T-helper 17 cell (primary cell): ENCODE measurements at regions not wholly inside any gene's neighbourhood (a gene's known extent, or its start where the extent isn't known, plus 50 kb on each side); places are given as distances from the start of the nearest gene placed in this dataset.
"Not testable (repeated sequence)": the region's sequence is repeated elsewhere in the genome, so short reads cannot be mapped to it uniquely, and the experiment has no call there.

Experiments used
- ATAC-seq: fragments of 150-1000 bp; cut with Tn5 transposase; 2 replicates; pipeline ENCODE4 v1.10.0; 2021; ENCODE audit warnings: mild to moderate bottlenecking, moderate library complexity
- DNase-seq, 3 donors: peaks; one replicate each; pipeline versions ENCODE4 v3.0.0 to v3.0.0-alpha.2; 2020 to 2021
- H3K9me3 ChIP-seq: one replicate; pipeline ENCODE4 v1.7.0; 2013; ENCODE audit warnings: low read length, mild to moderate bottlenecking; ENCODE audit not compliant: control insufficient read depth, poor library complexity, severe bottlenecking
- H3K27ac Mint-ChIP-seq: one replicate; pipeline ENCODE4 v1.8.0; 2022; ENCODE audit warnings: mild to moderate bottlenecking, moderate library complexity, mixed read lengths
- H3K27me3 Mint-ChIP-seq: one replicate; pipeline ENCODE4 v1.8.0; 2022; ENCODE audit warnings: mixed read lengths
- H3K36me3 Mint-ChIP-seq: one replicate; pipeline ENCODE4 v1.8.0; 2022; ENCODE audit warnings: low read depth, mixed read lengths
- H3K4me1 Mint-ChIP-seq: one replicate; pipeline ENCODE4 v1.8.0; 2022; ENCODE audit warnings: mild to moderate bottlenecking, mixed read lengths
- H3K4me3 Mint-ChIP-seq: one replicate; pipeline ENCODE4 v1.8.0; 2022; ENCODE audit warnings: mild to moderate bottlenecking, moderate library complexity, mixed read lengths

DNA sequence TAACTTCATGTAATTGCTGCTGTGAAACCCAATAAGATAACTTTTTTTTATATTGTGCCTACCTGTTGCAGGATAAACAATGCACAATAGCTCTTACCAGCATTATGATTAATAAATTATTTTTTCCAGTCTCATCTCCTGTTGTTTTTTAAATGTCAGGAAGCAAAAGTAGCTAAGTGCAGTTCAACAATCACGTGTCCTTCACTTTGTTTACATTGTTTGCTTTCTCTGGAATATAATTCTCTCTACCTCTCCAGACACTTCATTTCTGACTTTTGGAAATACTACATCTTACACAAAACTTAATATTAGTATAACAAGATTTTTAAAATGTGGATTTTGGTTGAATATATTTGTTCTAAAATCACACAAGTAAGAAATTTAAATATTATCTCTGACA, 1359.4 kb downstream of the SLITRK1 start:
- no peak for ATAC-seq
- H3K27me3 Mint-ChIP-seq: no peaks in the 10 kb centered on the region

GRCh38 chr13:82506805-82507414, 1375.4 kb downstream of the SLITRK1 start:
- Mint-ChIP-seq H3K4me1 (no peaks in the 10 kb centered on the region), H3K36me3 (no peaks in the 10 kb centered on the region), H3K27me3 (no peaks in the 10 kb centered on the region), H3K4me3 (no peak overlapping the region), H3K27ac (no peak overlapping the region)
- H3K9me3 ChIP-seq: no peaks in the 10 kb centered on the region
- ATAC-seq: no peak
- DNase-seq: no peak

More for the DNA sequence above, 1359.4 kb downstream of the SLITRK1 start:
- no peaks in the 10 kb centered on the region for H3K4me1 Mint-ChIP-seq
- H3K36me3 Mint-ChIP-seq: no peaks in the 10 kb centered on the region
- DNase-seq: no peak
- no peaks in the 10 kb centered on the region for H3K9me3 ChIP-seq
- no peak overlapping the region for H3K27ac Mint-ChIP-seq
- H3K4me3 Mint-ChIP-seq: no peak overlapping the region

DNA sequence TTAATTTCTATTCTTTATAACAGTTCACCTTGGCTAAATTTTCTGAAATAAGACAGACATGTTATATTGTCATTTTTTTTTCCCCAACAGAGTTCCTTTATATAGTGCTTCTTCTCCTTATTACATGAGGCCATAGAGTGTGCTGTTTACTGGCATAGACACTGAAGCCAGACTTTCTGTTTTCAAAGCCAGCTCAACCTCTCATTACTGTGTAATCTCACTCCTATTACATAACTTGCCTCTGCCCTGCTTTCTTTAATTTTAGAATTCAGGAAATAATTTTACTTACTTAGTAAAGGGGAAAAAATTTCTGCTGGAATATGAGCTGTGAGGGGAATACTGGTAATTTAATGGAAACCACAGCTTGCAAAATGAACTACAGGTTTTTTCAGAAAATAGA, 1380.4 kb downstream of the SLITRK1 start:
- Mint-ChIP-seq H3K4me3 (no peak overlapping the region), H3K27me3 (no peaks in the 10 kb centered on the region), H3K4me1 (no peaks in the 10 kb centered on the region), H3K27ac (no peak overlapping the region), H3K36me3 (no peaks in the 10 kb centered on the region)
- H3K9me3 ChIP-seq: no peaks in the 10 kb centered on the region
- DNase-seq (no peak), ATAC-seq (no peak)

- DNase-seq: no peak
- H3K27me3 Mint-ChIP-seq: no peaks in the 10 kb centered on the region
- ATAC-seq: no peak
- peaks cover 2% of the 10 kb centered on the region for H3K9me3 ChIP-seq
- H3K36me3 Mint-ChIP-seq: no peaks in the 10 kb centered on the region
- H3K4me1 Mint-ChIP-seq: no peaks in the 10 kb centered on the region
- H3K4me3 Mint-ChIP-seq: no peak overlapping the region
- no peak overlapping the region for H3K27ac Mint-ChIP-seq
Observed at GRCh38 chr13:82480415-82480814, 1401.9 kb downstream of the SLITRK1 start.

GRCh38 chr13:82477436-82477835, 1404.8 kb downstream of the SLITRK1 start:
- no peak for ATAC-seq
- H3K27ac Mint-ChIP-seq: no peak overlapping the region
- H3K4me1 Mint-ChIP-seq: no peaks in the 10 kb centered on the region

DNA sequence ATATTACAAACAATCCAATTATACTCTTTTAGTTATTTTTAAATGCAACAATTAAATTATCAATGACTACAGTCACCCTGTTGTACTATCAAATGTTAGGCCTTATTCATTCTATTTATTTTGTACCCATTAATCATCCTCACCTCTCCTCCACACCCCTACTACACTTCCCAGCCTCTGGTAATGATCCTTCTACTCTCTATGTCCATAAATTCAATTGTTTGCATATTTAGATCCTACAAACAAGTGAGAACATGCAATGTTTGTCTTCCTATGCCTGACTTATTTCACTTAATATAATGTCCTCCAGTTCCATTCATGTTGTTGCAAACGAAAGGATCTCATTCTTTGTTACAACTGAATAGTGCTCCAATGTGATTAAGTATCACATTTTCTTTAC, 1414.6 kb downstream of the SLITRK1 start:
- ATAC-seq: no peak
- no peak for DNase-seq
- no peaks in the 10 kb centered on the region for H3K36me3 Mint-ChIP-seq
- H3K9me3 ChIP-seq: no peaks in the 10 kb centered on the region
- H3K4me1 Mint-ChIP-seq: no peaks in the 10 kb centered on the region
- H3K27ac Mint-ChIP-seq: no peak overlapping the region
- no peaks in the 10 kb centered on the region for H3K27me3 Mint-ChIP-seq
- no peak overlapping the region for H3K4me3 Mint-ChIP-seq

More at GRCh38 chr13:82477436-82477835, 1404.8 kb downstream of the SLITRK1 start:
- no peaks in the 10 kb centered on the region for H3K27me3 Mint-ChIP-seq
- H3K9me3 ChIP-seq: no peaks in the 10 kb centered on the region
- no peak for DNase-seq
- H3K4me3 Mint-ChIP-seq: no peak overlapping the region
- no peaks in the 10 kb centered on the region for H3K36me3 Mint-ChIP-seq

GRCh38 chr13:82459575-82459974, 1422.7 kb downstream of the SLITRK1 start:
- not testable (repeated sequence) for H3K27ac Mint-ChIP-seq, H3K4me1 Mint-ChIP-seq, H3K36me3 Mint-ChIP-seq, H3K4me3 Mint-ChIP-seq, H3K9me3 ChIP-seq, ATAC-seq, H3K27me3 Mint-ChIP-seq, DNase-seq

DNA sequence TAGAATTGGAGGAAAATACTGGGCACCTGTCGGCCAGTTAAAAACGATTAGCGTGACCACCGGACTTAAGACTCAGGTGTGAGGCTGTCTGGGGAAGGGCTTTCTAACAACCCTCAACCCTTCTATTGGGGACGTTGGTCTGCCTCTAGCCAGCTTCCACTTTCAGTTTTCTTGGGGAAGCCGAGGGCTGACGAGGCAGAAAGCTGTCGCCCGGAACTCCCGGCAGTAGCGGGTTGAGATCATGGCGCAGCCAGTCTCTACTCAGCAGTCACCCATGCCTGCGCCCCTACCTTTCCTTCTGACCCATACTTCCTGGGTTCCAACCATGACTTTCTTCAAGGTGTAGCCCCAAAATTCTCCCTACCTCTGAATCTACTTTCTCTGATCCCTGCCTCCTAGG, 1424.1 kb downstream of the SLITRK1 start:
- no peaks in the 10 kb centered on the region for H3K27me3 Mint-ChIP-seq
- H3K4me3 Mint-ChIP-seq: no peak overlapping the region
- H3K36me3 Mint-ChIP-seq: no peaks in the 10 kb centered on the region
- DNase-seq (no peak), ATAC-seq (no peak)
- no peaks in the 10 kb centered on the region for H3K9me3 ChIP-seq
- no peak overlapping the region for H3K27ac Mint-ChIP-seq
- no peaks in the 10 kb centered on the region for H3K4me1 Mint-ChIP-seq

- not testable (repeated sequence) for ATAC-seq, H3K36me3 Mint-ChIP-seq, H3K27ac Mint-ChIP-seq, DNase-seq, H3K4me3 Mint-ChIP-seq, H3K4me1 Mint-ChIP-seq, H3K27me3 Mint-ChIP-seq, H3K9me3 ChIP-seq
Observed at GRCh38 chr13:82457548-82457947, 1424.7 kb downstream of the SLITRK1 start.

DNA sequence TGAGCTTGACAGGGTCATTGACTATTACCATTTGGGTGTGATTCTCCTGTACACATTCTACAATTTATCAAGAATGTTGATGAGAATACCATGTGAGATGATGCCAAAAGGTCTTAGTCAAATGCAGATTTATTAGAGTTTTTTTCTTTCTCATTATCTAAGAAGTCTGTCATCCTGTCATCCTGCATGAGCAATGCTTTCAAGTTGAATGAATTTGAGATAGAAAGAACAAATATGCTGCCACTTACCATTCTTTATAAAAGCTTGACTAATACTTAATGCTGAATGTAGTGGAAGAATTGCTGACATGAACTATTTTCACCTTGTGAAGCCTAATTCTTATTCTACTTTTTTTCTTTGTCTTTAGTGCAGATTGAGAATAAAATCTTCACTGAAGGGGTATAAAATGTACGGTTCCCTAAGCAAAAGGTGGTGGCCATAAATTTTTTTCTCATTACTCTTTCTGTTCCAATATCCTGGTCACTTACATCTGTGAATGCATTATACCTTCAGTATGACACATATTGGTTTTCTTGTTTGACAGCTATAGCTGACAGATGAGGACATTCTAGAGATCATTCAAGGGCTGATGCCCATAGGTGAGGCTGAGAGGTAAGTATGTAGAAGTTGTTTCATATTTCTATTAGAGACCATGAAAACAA, 1434.7 kb downstream of the SLITRK1 start:
- H3K27me3 Mint-ChIP-seq: no peaks in the 10 kb centered on the region
- no peak overlapping the region for H3K4me3 Mint-ChIP-seq
- no peaks in the 10 kb centered on the region for H3K36me3 Mint-ChIP-seq
- no peaks in the 10 kb centered on the region for H3K4me1 Mint-ChIP-seq
- H3K9me3 ChIP-seq: no peaks in the 10 kb centered on the region
- DNase-seq: no peak
- ATAC-seq: no peak
- H3K27ac Mint-ChIP-seq: no peak overlapping the region

- H3K9me3 ChIP-seq: peaks cover 3% of the 10 kb centered on the region
- Mint-ChIP-seq H3K4me3 (no peak overlapping the region), H3K27me3 (no peaks in the 10 kb centered on the region), H3K36me3 (no peaks in the 10 kb centered on the region), H3K4me1 (no peaks in the 10 kb centered on the region), H3K27ac (no peak overlapping the region)
- no peak for DNase-seq
- ATAC-seq: no peak
Observed at GRCh38 chr13:82439159-82439904, 1442.9 kb downstream of the SLITRK1 start.

DNA sequence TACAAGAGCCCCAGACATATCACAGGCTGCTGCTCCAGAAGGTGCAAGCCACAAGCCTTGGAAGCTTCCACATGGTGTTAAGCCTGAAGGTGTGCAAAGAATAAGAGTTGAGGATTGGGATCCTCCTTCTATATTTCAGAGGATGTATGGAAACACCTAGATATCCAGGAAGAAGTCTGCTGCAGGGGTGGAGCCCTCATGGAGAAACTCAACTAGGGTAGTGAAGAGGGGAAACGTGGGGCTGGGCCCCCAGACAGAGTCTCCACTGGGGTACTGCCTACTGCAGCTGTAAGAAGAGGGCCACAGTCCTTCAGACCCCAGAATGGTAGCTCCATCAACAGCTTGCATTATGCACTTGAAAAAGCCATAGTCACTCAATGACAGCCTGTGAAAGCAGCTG, 1444.0 kb downstream of the SLITRK1 start:
- Mint-ChIP-seq H3K4me3 (no peak overlapping the region), H3K36me3 (no peaks in the 10 kb centered on the region)
- no peak for ATAC-seq

DNA sequence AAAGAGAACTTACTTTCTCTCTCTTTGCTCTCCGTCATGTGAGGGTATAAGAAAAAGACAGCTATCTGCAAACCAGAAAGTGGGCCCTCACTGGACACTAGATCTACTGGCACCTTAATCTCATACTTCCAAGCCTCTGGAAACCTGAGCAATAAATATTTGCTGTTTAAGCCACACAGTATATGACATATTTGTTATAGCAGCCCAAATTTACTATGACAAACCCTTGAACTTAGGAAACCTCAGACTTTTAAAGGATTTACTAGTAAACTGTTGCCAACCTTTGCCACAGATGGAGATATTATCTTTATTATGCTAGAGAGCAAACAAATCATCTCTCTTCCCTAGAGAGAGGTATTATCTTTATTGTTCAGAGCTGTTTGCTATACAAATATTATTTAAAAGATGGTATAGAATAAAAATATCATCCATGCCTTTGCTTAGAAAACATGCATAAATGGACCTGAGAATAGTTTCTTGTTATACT, 1446.1 kb downstream of the SLITRK1 start:
- no peak overlapping the region for H3K4me3 Mint-ChIP-seq
- H3K36me3 Mint-ChIP-seq: no peaks in the 10 kb centered on the region
- DNase-seq (no peak), ATAC-seq (no peak)
- no peaks in the 10 kb centered on the region for H3K27me3 Mint-ChIP-seq
- no peak overlapping the region for H3K27ac Mint-ChIP-seq
- H3K4me1 Mint-ChIP-seq: no peaks in the 10 kb centered on the region
- peaks cover 3% of the 10 kb centered on the region for H3K9me3 ChIP-seq

More for the DNA sequence above, 1444.0 kb downstream of the SLITRK1 start:
- no peaks in the 10 kb centered on the region for H3K4me1 Mint-ChIP-seq
- H3K9me3 ChIP-seq: peaks cover 3% of the 10 kb centered on the region
- no peaks in the 10 kb centered on the region for H3K27me3 Mint-ChIP-seq
- no peak overlapping the region for H3K27ac Mint-ChIP-seq
- no peak for DNase-seq
